CD4-positive, CD25-positive, alpha-beta regulatory T cell (primary cell): ENCODE measurements at regions not wholly inside any gene's neighbourhood (a gene's known extent, or its start where the extent isn't known, plus 50 kb on each side); places are given as distances from the start of the nearest gene placed in this dataset.
A peak's percentile ranks its signal among the peaks of the same experiment; 100 is the strongest.

ENCODE experiments used
- ATAC-seq, 2 donors: fragments of 150-1000 bp; cut with Tn5 transposase; one replicate each; pipeline ENCODE4 v1.10.0; 2021; ENCODE audit warnings: low read depth in 2 of 2, moderate number of reproducible peaks in 2 of 2, moderate library complexity in 1 of 2
- DNase-seq, 3 donors: peaks; one replicate each; pipeline versions ENCODE4 v3.0.0 to v3.0.0-alpha.2; 2012 to 2022; ENCODE audit warnings: mixed read lengths in 1 of 3
- H3K27ac ChIP-seq: one replicate; pipeline ENCODE4 v1.7.0; 2013; ENCODE audit warnings: mild to moderate bottlenecking, low read length; ENCODE audit not compliant: insufficient read depth, poor library complexity, severe bottlenecking
- H3K27me3 ChIP-seq: one replicate; pipeline ENCODE4 v1.7.0; 2013; ENCODE audit warnings: low read length; ENCODE audit not compliant: control insufficient read depth, insufficient read depth
- H3K36me3 ChIP-seq: one replicate; pipeline ENCODE4 v1.7.0; 2013; ENCODE audit warnings: mild to moderate bottlenecking, low read length, moderate library complexity; ENCODE audit not compliant: control insufficient read depth, insufficient read depth
- H3K4me1 ChIP-seq: 2 replicates; pipeline ENCODE4 v1.7.0; 2013; ENCODE audit warnings: mild to moderate bottlenecking, low read length; ENCODE audit not compliant: insufficient read depth, control insufficient read depth, poor library complexity, severe bottlenecking
- H3K4me3 ChIP-seq: one replicate; pipeline ENCODE4 v1.7.0; 2013; ENCODE audit warnings: low read depth, mild to moderate bottlenecking, low read length, moderate library complexity
- H3K9me3 ChIP-seq, 2 experiments: 1 replicate in 1 of 2; 2 replicates in 1 of 2; pipeline ENCODE4 v1.7.0; 2013; ENCODE audit warnings: low read length in 2 of 2, mild to moderate bottlenecking in 1 of 2, moderate library complexity in 1 of 2; ENCODE audit not compliant: control insufficient read depth in 2 of 2
- H3K27ac Mint-ChIP-seq, 3 donors: one replicate each; pipeline ENCODE4 v1.8.0; 2020 to 2022; ENCODE audit warnings: mild to moderate bottlenecking in 3 of 3, mixed read lengths in 3 of 3, moderate library complexity in 2 of 3
- H3K27me3 Mint-ChIP-seq: one replicate; pipeline ENCODE4 v1.8.0; 2022; ENCODE audit warnings: mild to moderate bottlenecking, mixed read lengths
- H3K36me3 Mint-ChIP-seq: one replicate; pipeline ENCODE4 v1.8.0; 2020; ENCODE audit warnings: mixed read lengths
- H3K4me1 Mint-ChIP-seq, 4 donors: one replicate each; pipeline ENCODE4 v1.8.0; 2020 to 2022; ENCODE audit warnings: mixed read lengths in 4 of 4, mild to moderate bottlenecking in 1 of 4
- H3K4me3 Mint-ChIP-seq, 4 donors: one replicate each; pipeline ENCODE4 v1.8.0; 2020 to 2022; ENCODE audit warnings: mild to moderate bottlenecking in 4 of 4, mixed read lengths in 4 of 4, moderate library complexity in 3 of 4
- H3K9me3 Mint-ChIP-seq, 7 donors: one replicate each; pipeline ENCODE4 v1.8.0; 2020 to 2022; ENCODE audit warnings: mixed read lengths in 7 of 7, mild to moderate bottlenecking in 3 of 7, moderate library complexity in 2 of 7

DNA sequence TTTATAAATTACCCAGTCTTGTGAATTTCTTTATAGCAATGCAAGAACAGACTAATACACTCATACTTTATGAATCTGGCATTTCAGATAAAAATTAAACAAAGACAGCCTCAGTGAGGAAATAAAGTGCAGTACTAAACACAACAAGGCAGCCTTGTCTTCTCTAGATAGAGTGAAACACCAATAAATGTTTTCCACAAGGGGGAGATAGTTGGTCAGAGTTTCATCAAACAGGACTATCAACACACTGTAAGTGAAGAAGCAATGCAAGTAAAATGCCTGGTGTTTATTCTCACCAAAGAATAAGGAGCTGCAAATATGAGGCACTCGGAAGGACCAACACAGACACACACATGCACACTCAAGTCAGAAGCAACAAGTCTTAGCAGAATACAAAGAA, 62.8 kb downstream of the FAM9B start:
- Histone ChIP-seq H3K9me3 (no peaks in the 10 kb centered on the region), H3K27ac (no peak overlapping the region), H3K4me1 (no peaks in the 10 kb centered on the region), H3K36me3 (no peaks in the 10 kb centered on the region), H3K4me3 (no peak overlapping the region), H3K27me3 (no peaks in the 10 kb centered on the region)
- Mint-ChIP-seq H3K27ac (no peak overlapping the region), H3K27me3 (peaks cover 4% of the 10 kb centered on the region), H3K4me1 (peaks cover 0 to 7% (median 0%) of the 10 kb centered on the region in 4 donors), H3K9me3 (peaks cover 0 to 2% (median 0%) of the 10 kb centered on the region in 7 donors), H3K4me3 (no peak overlapping the region), H3K36me3 (no peaks in the 10 kb centered on the region)
- ATAC-seq (peak; percentile 45 to 66), DNase-seq (peak in 2 of 3 donors; percentile 52 to 67)

DNA sequence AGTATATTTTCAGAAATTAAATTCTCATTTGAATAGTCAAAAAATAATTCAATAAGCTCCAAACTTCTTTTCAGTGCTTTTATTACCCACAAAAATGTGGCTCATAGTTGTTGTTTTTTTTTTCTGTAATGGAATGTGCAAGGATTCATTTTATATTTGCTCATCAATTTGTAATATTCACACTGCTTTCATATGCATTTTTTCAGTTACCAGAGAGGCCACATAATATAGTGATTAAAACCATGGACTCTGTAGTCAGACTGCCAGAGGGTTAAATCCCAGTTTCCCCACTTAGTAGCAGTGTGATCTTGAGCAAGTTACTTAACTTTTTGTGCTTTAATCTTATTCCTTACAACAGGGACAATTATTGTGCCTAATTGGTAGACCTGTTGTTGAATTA, 64.5 kb downstream of the FAM9B start:
- Mint-ChIP-seq H3K36me3 (no peaks in the 10 kb centered on the region), H3K27me3 (peaks cover 8% of the 10 kb centered on the region), H3K4me3 (no peak overlapping the region), H3K9me3 (peaks cover 0 to 4% (median 0%) of the 10 kb centered on the region in 7 donors), H3K27ac (no peak overlapping the region), H3K4me1 (peaks cover 0 to 7% (median 0%) of the 10 kb centered on the region in 4 donors)
- no peak for ATAC-seq
- no peaks in the 10 kb centered on the region for H3K27me3 ChIP-seq
- no peak overlapping the region for H3K4me3 ChIP-seq
- no peaks in the 10 kb centered on the region for H3K36me3 ChIP-seq
- no peak overlapping the region for H3K27ac ChIP-seq
- H3K4me1 ChIP-seq = no peaks in the 10 kb centered on the region
- no peak for DNase-seq
- no peaks in the 10 kb centered on the region for H3K9me3 ChIP-seq

DNA sequence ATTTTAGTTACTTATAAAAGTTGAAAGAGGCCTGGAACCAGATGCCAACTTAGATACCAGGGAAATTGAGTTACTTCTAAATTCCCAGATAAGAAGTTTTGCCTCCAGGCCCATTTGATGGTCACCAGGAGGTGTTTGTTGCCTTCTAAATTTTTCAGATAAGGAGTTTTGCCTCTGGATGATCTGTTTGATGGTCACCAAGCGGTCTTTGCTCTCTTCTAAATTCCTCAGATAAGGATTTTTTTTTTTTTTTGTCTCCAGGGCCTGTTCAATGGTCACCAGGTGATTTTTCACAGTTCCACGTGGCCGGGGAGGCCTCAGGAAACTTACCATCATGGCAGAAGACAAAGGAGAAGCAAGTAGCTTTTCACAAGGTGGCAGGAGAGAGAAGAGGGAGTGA, 66.5 kb downstream of the FAM9B start:
- no peak overlapping the region for H3K27ac ChIP-seq
- Mint-ChIP-seq H3K9me3 (peaks cover 0 to 8% (median 0%) of the 10 kb centered on the region in 7 donors), H3K27ac (no peak overlapping the region), H3K36me3 (no peaks in the 10 kb centered on the region), H3K4me3 (no peak overlapping the region), H3K27me3 (peaks cover 8% of the 10 kb centered on the region), H3K4me1 (peaks cover 0 to 7% (median 0%) of the 10 kb centered on the region in 4 donors)
- no peaks in the 10 kb centered on the region for H3K4me1 ChIP-seq
- no peaks in the 10 kb centered on the region for H3K36me3 ChIP-seq
- H3K4me3 ChIP-seq = no peak overlapping the region
- H3K9me3 ChIP-seq = no peaks in the 10 kb centered on the region
- no peaks in the 10 kb centered on the region for H3K27me3 ChIP-seq
- ATAC-seq (no peak), DNase-seq (no peak)

DNA sequence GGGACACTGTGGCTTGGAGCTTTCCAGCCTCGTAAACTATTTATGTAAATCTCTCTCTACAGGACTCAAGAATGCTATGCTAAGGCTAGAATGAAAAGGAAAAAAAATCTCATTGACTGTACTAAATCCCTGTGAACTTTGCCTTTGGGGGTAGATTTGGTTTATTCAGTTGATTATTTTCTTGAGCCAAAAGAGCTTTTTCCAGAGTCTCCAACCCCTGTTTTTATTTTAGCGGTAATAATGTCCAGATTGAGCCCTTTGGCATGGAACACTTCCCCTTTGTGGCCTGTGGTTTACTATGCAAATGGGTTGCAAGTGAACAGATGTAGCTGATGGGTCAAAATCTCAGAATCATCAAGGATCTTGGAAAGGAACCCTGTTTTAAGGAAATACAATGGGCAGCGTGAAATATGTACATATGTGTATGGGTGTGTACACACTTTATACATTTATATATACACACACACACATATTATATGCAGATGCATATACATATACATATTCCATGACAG, 72.9 kb downstream of the FAM9B start:
- no peak overlapping the region for H3K27ac ChIP-seq
- peaks cover 0 to 14% (median 1%) of the 10 kb centered on the region in 7 donors for H3K9me3 Mint-ChIP-seq
- no peak for DNase-seq
- no peaks in the 10 kb centered on the region for H3K36me3 ChIP-seq
- no peaks in the 10 kb centered on the region for H3K4me1 ChIP-seq
- no peaks in the 10 kb centered on the region for H3K4me1 Mint-ChIP-seq
- H3K27me3 Mint-ChIP-seq = peaks cover 15% of the 10 kb centered on the region
- H3K4me3 ChIP-seq = no peak overlapping the region
- H3K27me3 ChIP-seq = no peaks in the 10 kb centered on the region
- no peaks in the 10 kb centered on the region for H3K36me3 Mint-ChIP-seq
- H3K4me3 Mint-ChIP-seq = no peak overlapping the region
- no peak overlapping the region for H3K27ac Mint-ChIP-seq
- H3K9me3 ChIP-seq = no peaks in the 10 kb centered on the region
- no peak for ATAC-seq

DNA sequence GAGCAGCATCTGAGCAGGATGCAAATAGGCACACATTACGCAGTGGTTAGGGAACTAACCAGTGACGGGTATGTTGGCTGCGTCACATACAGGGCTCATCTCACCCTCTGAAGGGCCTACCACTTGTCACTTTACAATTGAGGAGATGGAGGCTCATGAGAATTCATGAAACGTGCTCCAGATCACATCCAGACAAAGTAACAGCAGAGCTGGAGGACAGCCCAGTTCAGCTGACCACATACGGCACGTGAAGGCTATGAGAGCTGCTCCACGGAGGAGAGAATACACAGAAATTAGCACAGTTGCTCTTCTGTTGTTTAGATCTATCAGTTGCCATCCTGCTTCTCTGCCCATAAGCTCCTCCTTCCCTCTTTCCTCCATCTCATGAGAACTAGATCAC, 78.4 kb downstream of the FAM9B start:
- Mint-ChIP-seq H3K4me1 (no peaks in the 10 kb centered on the region), H3K27me3 (peaks cover 17% of the 10 kb centered on the region), H3K36me3 (no peaks in the 10 kb centered on the region), H3K27ac (no peak overlapping the region), H3K9me3 (peaks cover 0 to 6% (median 0%) of the 10 kb centered on the region in 7 donors), H3K4me3 (no peak overlapping the region)
- Histone ChIP-seq H3K36me3 (no peaks in the 10 kb centered on the region), H3K4me3 (no peak overlapping the region), H3K27me3 (no peaks in the 10 kb centered on the region), H3K9me3 (no peaks in the 10 kb centered on the region), H3K27ac (no peak overlapping the region), H3K4me1 (no peaks in the 10 kb centered on the region)
- DNase-seq = no peak
- no peak for ATAC-seq

DNA sequence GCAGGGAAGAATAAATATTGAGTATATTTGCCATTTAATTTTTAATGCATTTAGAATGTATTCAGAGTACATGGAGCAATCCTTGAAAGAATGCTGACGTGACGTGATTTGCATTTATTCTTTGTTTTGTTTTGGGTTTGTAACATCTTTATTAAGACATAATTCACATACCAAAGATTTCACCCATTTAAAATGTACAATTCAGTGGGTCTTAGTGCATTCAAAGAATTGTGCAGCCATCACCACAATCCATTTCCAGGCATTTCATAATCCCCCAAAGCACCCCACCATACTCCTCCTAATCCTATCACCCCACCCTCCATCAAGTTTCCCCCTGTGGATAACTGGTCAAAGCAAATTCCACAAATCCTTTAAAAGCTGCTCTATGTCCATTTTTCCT, 87.4 kb downstream of the FAM9B start:
- H3K9me3 Mint-ChIP-seq = peaks cover 0 to 1% (median 0%) of the 10 kb centered on the region in 7 donors
- no peaks in the 10 kb centered on the region for H3K36me3 Mint-ChIP-seq
- no peak overlapping the region for H3K4me3 ChIP-seq
- no peaks in the 10 kb centered on the region for H3K4me1 Mint-ChIP-seq
- ATAC-seq = no peak
- no peaks in the 10 kb centered on the region for H3K4me1 ChIP-seq
- H3K27ac Mint-ChIP-seq = no peak overlapping the region
- H3K36me3 ChIP-seq = no peaks in the 10 kb centered on the region
- DNase-seq = no peak
- H3K4me3 Mint-ChIP-seq = no peak overlapping the region
- H3K27me3 ChIP-seq = no peaks in the 10 kb centered on the region
- no peak overlapping the region for H3K27ac ChIP-seq
- no peaks in the 10 kb centered on the region for H3K27me3 Mint-ChIP-seq
- no peaks in the 10 kb centered on the region for H3K9me3 ChIP-seq

DNA sequence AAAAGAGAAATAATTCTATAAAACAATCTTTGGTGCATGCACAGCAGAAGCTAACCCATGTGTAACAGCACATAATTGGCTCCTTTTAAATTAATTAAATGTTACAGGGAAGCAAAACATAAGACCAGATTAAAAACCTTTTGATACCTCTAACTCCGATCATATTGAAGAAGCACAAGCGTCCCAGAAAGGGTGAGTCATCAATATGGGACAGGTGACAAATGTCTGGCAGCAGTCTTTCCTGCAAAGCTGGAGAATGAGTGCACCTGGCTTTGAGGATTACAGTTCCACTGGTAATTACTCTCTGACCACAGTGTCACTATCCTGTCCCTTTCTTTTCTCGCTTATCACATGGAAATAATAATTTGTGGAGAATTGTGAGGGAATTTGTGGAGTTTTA, 94.6 kb downstream of the FAM9B start:
- Histone ChIP-seq H3K27ac (no peak overlapping the region), H3K27me3 (no peaks in the 10 kb centered on the region), H3K9me3 (no peaks in the 10 kb centered on the region), H3K4me3 (no peak overlapping the region), H3K36me3 (no peaks in the 10 kb centered on the region), H3K4me1 (no peaks in the 10 kb centered on the region)
- Mint-ChIP-seq H3K9me3 (peaks cover 0 to 8% (median 3%) of the 10 kb centered on the region in 7 donors), H3K27ac (no peak overlapping the region), H3K36me3 (no peaks in the 10 kb centered on the region), H3K4me1 (no peaks in the 10 kb centered on the region), H3K27me3 (peaks cover 10% of the 10 kb centered on the region), H3K4me3 (no peak overlapping the region)
- no peak for DNase-seq
- no peak for ATAC-seq

DNA sequence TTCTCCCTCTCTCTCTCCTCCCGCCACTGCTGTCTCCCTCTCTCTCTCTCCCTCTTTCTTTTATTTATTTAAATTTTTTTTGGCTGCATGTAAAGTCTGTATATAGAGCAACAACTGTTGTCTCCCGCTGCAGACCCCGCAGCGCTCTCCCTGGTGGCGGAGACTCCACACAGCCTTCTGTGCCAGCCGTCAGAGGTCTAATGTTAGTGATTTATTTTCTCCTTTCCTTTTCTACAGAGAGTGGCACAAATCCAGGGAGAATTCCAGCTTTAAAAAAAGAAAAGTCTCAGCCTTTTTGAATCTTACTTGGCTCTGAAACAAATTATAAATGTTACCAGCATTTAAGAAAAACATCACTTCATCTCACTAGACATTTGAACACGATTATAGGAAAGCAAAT, 106.2 kb downstream of the FAM9B start:
- H3K36me3 Mint-ChIP-seq = no peaks in the 10 kb centered on the region
- no peak overlapping the region for H3K4me3 ChIP-seq
- H3K4me3 Mint-ChIP-seq = no peak overlapping the region
- H3K27ac ChIP-seq = no peak overlapping the region
- ATAC-seq = no peak
- no peak overlapping the region for H3K27ac Mint-ChIP-seq
- H3K36me3 ChIP-seq = no peaks in the 10 kb centered on the region
- H3K27me3 ChIP-seq = no peaks in the 10 kb centered on the region
- no peaks in the 10 kb centered on the region for H3K4me1 Mint-ChIP-seq
- DNase-seq = no peak
- no peaks in the 10 kb centered on the region for H3K9me3 ChIP-seq
- H3K27me3 Mint-ChIP-seq = peaks cover 8% of the 10 kb centered on the region
- H3K4me1 ChIP-seq = no peaks in the 10 kb centered on the region
- H3K9me3 Mint-ChIP-seq = peaks cover 0 to 4% (median 0%) of the 10 kb centered on the region in 7 donors
